ENCODE measurements at regions not wholly inside any gene's neighbourhood (a gene's known extent, or its start where the extent isn't known, plus 50 kb on each side); places are given as distances from the start of the nearest gene placed in this dataset.

- no peak for ATAC-seq
- no peaks in the 10 kb centered on the region for H3K36me3 Mint-ChIP-seq
- no peak overlapping the region for H3K4me3 Mint-ChIP-seq
- no peak for DNase-seq (ENCODE audit: low spot score in 2 of 2)
- peaks cover 7% of the 10 kb centered on the region for H3K9me3 Mint-ChIP-seq
- H3K27ac Mint-ChIP-seq = no peak overlapping the region
- no peaks in the 10 kb centered on the region for H3K4me1 Mint-ChIP-seq
Observed at GRCh38 chr13:59464926-59465325, 698.8 kb downstream of the DIAPH3 start.

- no peak overlapping the region for H3K4me3 Mint-ChIP-seq
- DNase-seq (ENCODE audit: low spot score in 2 of 2) (no peak), ATAC-seq (no peak)
- H3K27ac Mint-ChIP-seq = no peak overlapping the region
- H3K4me1 Mint-ChIP-seq = no peaks in the 10 kb centered on the region
- no peaks in the 10 kb centered on the region for H3K36me3 Mint-ChIP-seq
- H3K9me3 Mint-ChIP-seq = peaks cover 7% of the 10 kb centered on the region
Observed at GRCh38 chr13:59468396-59468795, 695.3 kb downstream of the DIAPH3 start.

- no peak for ATAC-seq
- H3K4me3 Mint-ChIP-seq = no peak overlapping the region
- no peak overlapping the region for H3K27ac Mint-ChIP-seq
- H3K36me3 Mint-ChIP-seq = no peaks in the 10 kb centered on the region
- no peak for DNase-seq (ENCODE audit: low spot score in 2 of 2)
- peaks cover 5% of the 10 kb centered on the region for H3K4me1 Mint-ChIP-seq
- peaks cover 7% of the 10 kb centered on the region for H3K9me3 Mint-ChIP-seq
Observed at GRCh38 chr13:59471106-59471505, 692.6 kb downstream of the DIAPH3 start.

- Mint-ChIP-seq H3K4me3 (no peak overlapping the region), H3K36me3 (no peaks in the 10 kb centered on the region), H3K27ac (no peak overlapping the region), H3K9me3 (peaks cover 7% of the 10 kb centered on the region), H3K4me1 (peaks cover 5% of the 10 kb centered on the region)
- no peak for ATAC-seq
- DNase-seq (ENCODE audit: low spot score in 2 of 2) = no peak
Observed at GRCh38 chr13:59472134-59472533, 691.6 kb downstream of the DIAPH3 start.

- no peaks in the 10 kb centered on the region for H3K9me3 Mint-ChIP-seq
- H3K36me3 Mint-ChIP-seq = no peaks in the 10 kb centered on the region
- ATAC-seq (no peak), DNase-seq (ENCODE audit: low spot score in 2 of 2) (no peak)
- H3K27ac Mint-ChIP-seq = no peak overlapping the region
- H3K4me1 Mint-ChIP-seq = peaks cover 5% of the 10 kb centered on the region
- no peak overlapping the region for H3K4me3 Mint-ChIP-seq
Observed at GRCh38 chr13:59474696-59475095, 689.0 kb downstream of the DIAPH3 start.

GRCh38 chr13:59475911-59476310 is 687.8 kb downstream of the DIAPH3 start:
- H3K27ac Mint-ChIP-seq = no peak overlapping the region
- no peaks in the 10 kb centered on the region for H3K9me3 Mint-ChIP-seq

GRCh38 chr13:59476366-59476765 is 687.4 kb downstream of the DIAPH3 start:
- H3K36me3 Mint-ChIP-seq = no peaks in the 10 kb centered on the region
- no peak for DNase-seq (ENCODE audit: low spot score in 2 of 2)

More at GRCh38 chr13:59475911-59476310, 687.8 kb downstream of the DIAPH3 start:
- DNase-seq (ENCODE audit: low spot score in 2 of 2) = no peak
- Mint-ChIP-seq H3K36me3 (no peaks in the 10 kb centered on the region), H3K4me1 (peaks cover 5% of the 10 kb centered on the region), H3K4me3 (no peak overlapping the region)
- no peak for ATAC-seq

GRCh38 chr13:59477011-59477410 is 686.7 kb downstream of the DIAPH3 start:
- Mint-ChIP-seq H3K36me3 (no peaks in the 10 kb centered on the region), H3K4me3 (no peak overlapping the region), H3K27ac (no peak overlapping the region), H3K4me1 (peaks cover 5% of the 10 kb centered on the region), H3K9me3 (no peaks in the 10 kb centered on the region)
- ATAC-seq = no peak
- DNase-seq (ENCODE audit: low spot score in 2 of 2) = no peak

More at GRCh38 chr13:59476366-59476765, 687.4 kb downstream of the DIAPH3 start:
- H3K27ac Mint-ChIP-seq = no peak overlapping the region
- H3K9me3 Mint-ChIP-seq = no peaks in the 10 kb centered on the region
- peaks cover 5% of the 10 kb centered on the region for H3K4me1 Mint-ChIP-seq
- no peak for ATAC-seq
- no peak overlapping the region for H3K4me3 Mint-ChIP-seq

- Mint-ChIP-seq H3K36me3 (no peaks in the 10 kb centered on the region), H3K9me3 (no peaks in the 10 kb centered on the region), H3K4me3 (no peak overlapping the region), H3K27ac (no peak overlapping the region), H3K4me1 (peaks cover 5% of the 10 kb centered on the region)
- no peak for ATAC-seq
- DNase-seq (ENCODE audit: low spot score in 2 of 2) = no peak
Observed at GRCh38 chr13:59478908-59479307, 684.8 kb downstream of the DIAPH3 start.

GRCh38 chr13:59479629-59480028 is 684.1 kb downstream of the DIAPH3 start:
- H3K4me1 Mint-ChIP-seq = no peaks in the 10 kb centered on the region
- no peaks in the 10 kb centered on the region for H3K36me3 Mint-ChIP-seq
- no peak overlapping the region for H3K4me3 Mint-ChIP-seq
- H3K9me3 Mint-ChIP-seq = no peaks in the 10 kb centered on the region
- H3K27ac Mint-ChIP-seq = no peak overlapping the region
- DNase-seq (ENCODE audit: low spot score in 2 of 2) (no peak), ATAC-seq (no peak)

- H3K4me1 Mint-ChIP-seq = no peaks in the 10 kb centered on the region
- ATAC-seq (no peak), DNase-seq (ENCODE audit: low spot score in 2 of 2) (no peak)
- H3K27ac Mint-ChIP-seq = no peak overlapping the region
- no peak overlapping the region for H3K4me3 Mint-ChIP-seq
- H3K9me3 Mint-ChIP-seq = no peaks in the 10 kb centered on the region
- H3K36me3 Mint-ChIP-seq = no peaks in the 10 kb centered on the region
Observed at GRCh38 chr13:59480396-59481259, 683.1 kb downstream of the DIAPH3 start.

GRCh38 chr13:59483501-59484145 is 680.1 kb downstream of the DIAPH3 start:
- Mint-ChIP-seq H3K36me3 (no peaks in the 10 kb centered on the region), H3K27ac (no peak overlapping the region), H3K4me1 (no peaks in the 10 kb centered on the region), H3K9me3 (no peaks in the 10 kb centered on the region), H3K4me3 (no peak overlapping the region)
- ATAC-seq (no peak), DNase-seq (ENCODE audit: low spot score in 2 of 2) (no peak)

- Mint-ChIP-seq H3K36me3 (no peaks in the 10 kb centered on the region), H3K4me3 (no peak overlapping the region), H3K9me3 (no peaks in the 10 kb centered on the region), H3K27ac (no peak overlapping the region), H3K4me1 (no peaks in the 10 kb centered on the region)
- DNase-seq (ENCODE audit: low spot score in 2 of 2) (no peak), ATAC-seq (no peak)
Observed at GRCh38 chr13:59487883-59488282, 675.8 kb downstream of the DIAPH3 start.

- Mint-ChIP-seq H3K27ac (no peak overlapping the region), H3K9me3 (no peaks in the 10 kb centered on the region), H3K4me3 (no peak overlapping the region), H3K4me1 (no peaks in the 10 kb centered on the region), H3K36me3 (no peaks in the 10 kb centered on the region)
- ATAC-seq (no peak), DNase-seq (ENCODE audit: low spot score in 2 of 2) (no peak)
Observed at GRCh38 chr13:59488436-59488835, 675.3 kb downstream of the DIAPH3 start.

- H3K36me3 Mint-ChIP-seq = no peaks in the 10 kb centered on the region
- no peak overlapping the region for H3K4me3 Mint-ChIP-seq
- no peaks in the 10 kb centered on the region for H3K9me3 Mint-ChIP-seq
- H3K27ac Mint-ChIP-seq = no peak overlapping the region
- DNase-seq (ENCODE audit: low spot score in 2 of 2) (no peak), ATAC-seq (no peak)
- H3K4me1 Mint-ChIP-seq = no peaks in the 10 kb centered on the region
Observed at GRCh38 chr13:59490651-59491050, 673.1 kb downstream of the DIAPH3 start.

GRCh38 chr13:59492030-59492636 is 671.6 kb downstream of the DIAPH3 start:
- ATAC-seq (no peak), DNase-seq (ENCODE audit: low spot score in 2 of 2) (no peak)
- Mint-ChIP-seq H3K9me3 (no peaks in the 10 kb centered on the region), H3K4me3 (no peak overlapping the region), H3K4me1 (no peaks in the 10 kb centered on the region), H3K27ac (no peak overlapping the region), H3K36me3 (no peaks in the 10 kb centered on the region)
